ENCODE measurements at regions not wholly inside any gene's neighbourhood (a gene's known extent, or its start where the extent isn't known, plus 50 kb on each side); places are given as distances from the start of the nearest gene placed in this dataset.

DNA sequence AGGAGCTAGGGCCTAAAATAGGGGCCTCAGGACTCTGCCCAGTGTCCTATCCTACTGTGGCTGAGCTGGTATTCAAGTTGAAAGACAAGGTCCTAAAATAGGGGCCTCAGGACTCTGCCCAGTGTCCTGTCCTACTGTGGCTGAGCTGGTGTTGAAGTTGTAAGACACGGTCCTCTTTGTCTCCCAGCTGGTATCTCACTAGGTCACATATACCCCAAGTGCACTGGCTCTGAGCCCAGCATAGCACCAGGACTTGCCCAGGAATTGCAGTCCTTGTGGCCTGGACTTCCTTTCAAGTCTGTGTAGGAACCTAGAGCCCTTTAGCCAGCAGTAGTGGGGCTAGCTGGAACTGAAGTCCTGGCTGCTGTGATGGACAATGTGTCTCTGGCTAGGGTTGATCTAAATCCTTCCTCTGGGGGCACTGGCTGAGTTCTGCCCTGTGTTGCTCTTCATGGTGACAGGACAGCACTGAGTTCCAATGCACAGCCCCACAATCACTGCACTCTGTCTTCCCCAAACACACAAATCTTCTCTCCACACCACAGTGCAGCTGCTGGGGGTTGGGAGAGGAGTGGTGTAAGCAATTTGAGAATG lies 260.5 kb downstream of the HAPSTR1 start:
- Mint-ChIP-seq H3K27me3 (no peaks in the 10 kb centered on the region), H3K9me3 (ENCODE audit: low read depth) (peaks cover 16% of the 10 kb centered on the region), H3K4me1 (no peaks in the 10 kb centered on the region), H3K4me3 (no peak overlapping the region), H3K36me3 (no peaks in the 10 kb centered on the region), H3K27ac (no peak overlapping the region)
- DNase-seq = no peak
- CTCF ChIA-PET = no interaction called here
- no peak for ATAC-seq

DNA sequence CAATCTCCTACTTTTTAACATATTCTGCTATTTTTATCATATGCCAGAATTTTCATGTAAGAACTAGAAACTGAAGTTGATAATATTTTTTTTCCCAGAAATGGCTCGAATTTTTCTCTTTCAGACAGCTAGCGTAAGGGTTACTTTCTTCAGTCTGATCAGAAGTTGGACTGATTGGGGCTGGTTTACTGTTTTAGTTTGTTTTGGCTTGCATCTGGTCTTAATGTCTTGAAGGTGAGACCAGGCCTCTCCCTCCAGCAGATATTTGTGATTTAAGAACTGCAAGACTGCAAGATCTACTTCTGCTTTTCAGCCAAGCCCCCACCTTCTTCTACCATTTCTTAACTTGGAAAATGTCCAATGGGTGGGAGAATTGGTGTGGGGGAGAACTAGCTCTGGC lies 266.4 kb downstream of the HAPSTR1 start:
- DNase-seq (no peak), ATAC-seq (no peak)
- Mint-ChIP-seq H3K27me3 (no peaks in the 10 kb centered on the region), H3K36me3 (no peaks in the 10 kb centered on the region), H3K4me3 (no peak overlapping the region), H3K4me1 (no peaks in the 10 kb centered on the region), H3K9me3 (ENCODE audit: low read depth) (peaks cover 10% of the 10 kb centered on the region), H3K27ac (no peak overlapping the region)
- CTCF ChIA-PET = no interaction called here

DNA sequence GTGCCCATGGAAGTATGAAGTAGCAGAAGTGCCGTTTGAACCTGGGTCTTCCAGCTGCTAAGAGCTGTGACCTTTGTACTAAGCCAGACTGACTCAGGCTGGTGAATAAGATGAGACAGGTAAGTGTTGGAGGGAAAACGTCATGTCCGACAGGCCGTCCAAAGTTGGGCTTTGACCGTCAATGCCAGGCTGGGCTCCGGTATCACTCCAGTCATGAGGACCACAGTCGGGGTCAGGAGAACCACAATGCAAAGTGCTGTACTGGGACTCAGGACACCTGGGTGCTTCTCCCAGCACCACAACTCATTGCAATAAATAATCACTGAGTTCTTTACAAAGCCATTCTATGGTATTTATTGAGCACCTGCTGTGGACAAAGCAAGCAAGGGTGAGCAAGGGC lies 268.6 kb downstream of the HAPSTR1 start:
- CTCF ChIA-PET = no interaction called here
- Mint-ChIP-seq H3K27me3 (no peaks in the 10 kb centered on the region), H3K36me3 (no peaks in the 10 kb centered on the region), H3K27ac (no peak overlapping the region), H3K9me3 (ENCODE audit: low read depth) (peaks cover 10% of the 10 kb centered on the region), H3K4me1 (no peaks in the 10 kb centered on the region), H3K4me3 (no peak overlapping the region)
- ATAC-seq (no peak), DNase-seq (no peak)

DNA sequence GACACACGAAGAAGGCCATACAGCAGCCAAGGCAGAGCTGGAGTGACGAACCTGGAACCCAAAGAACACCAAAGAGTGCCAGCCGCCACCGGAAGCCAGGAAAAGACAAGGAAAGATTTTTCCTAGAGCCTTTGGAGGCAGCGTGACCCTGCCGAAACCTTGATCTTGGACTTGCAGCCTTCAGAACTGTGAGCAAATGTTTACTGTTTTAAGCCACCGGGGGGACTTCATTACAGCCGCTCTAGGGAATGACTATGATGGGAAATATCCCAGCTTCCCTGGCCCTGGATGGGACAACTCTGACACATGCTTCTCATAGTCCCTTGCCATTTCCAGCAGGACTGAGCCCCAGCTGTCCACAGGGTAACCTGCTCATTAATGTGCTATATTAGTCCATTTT lies 270.6 kb downstream of the HAPSTR1 start:
- ATAC-seq (no peak), DNase-seq (no peak)
- Mint-ChIP-seq H3K27ac (no peak overlapping the region), H3K27me3 (no peaks in the 10 kb centered on the region), H3K4me1 (no peaks in the 10 kb centered on the region), H3K4me3 (no peak overlapping the region), H3K36me3 (no peaks in the 10 kb centered on the region), H3K9me3 (ENCODE audit: low read depth) (peaks cover 3% of the 10 kb centered on the region)
- CTCF ChIA-PET = no interaction called here

DNA sequence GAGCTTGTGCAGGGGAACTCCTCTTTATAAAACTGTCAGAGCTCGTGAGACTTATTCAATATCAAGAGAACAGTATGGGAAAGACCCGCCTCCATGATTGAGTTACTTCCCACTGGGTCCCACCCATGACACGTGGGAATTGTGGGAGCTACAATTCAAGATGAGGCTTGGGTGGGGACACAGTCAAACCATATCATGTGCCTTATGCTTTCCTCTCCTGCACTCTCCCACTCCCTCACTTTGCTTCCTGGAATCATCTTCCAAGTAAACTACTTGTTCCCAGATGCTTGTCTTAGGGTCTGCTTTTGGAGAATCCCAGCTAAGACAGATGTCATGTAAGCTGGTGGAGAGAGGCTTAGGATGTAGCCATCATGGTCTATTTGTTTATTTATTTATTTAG lies 271.2 kb downstream of the HAPSTR1 start:
- H3K36me3 Mint-ChIP-seq = no peaks in the 10 kb centered on the region
- no peaks in the 10 kb centered on the region for H3K27me3 Mint-ChIP-seq
- no peak for DNase-seq
- ATAC-seq = no peak
- CTCF ChIA-PET = no interaction called here
- H3K9me3 Mint-ChIP-seq (ENCODE audit: low read depth) = no peaks in the 10 kb centered on the region
- no peak overlapping the region for H3K4me3 Mint-ChIP-seq
- H3K27ac Mint-ChIP-seq = no peak overlapping the region
- no peaks in the 10 kb centered on the region for H3K4me1 Mint-ChIP-seq

DNA sequence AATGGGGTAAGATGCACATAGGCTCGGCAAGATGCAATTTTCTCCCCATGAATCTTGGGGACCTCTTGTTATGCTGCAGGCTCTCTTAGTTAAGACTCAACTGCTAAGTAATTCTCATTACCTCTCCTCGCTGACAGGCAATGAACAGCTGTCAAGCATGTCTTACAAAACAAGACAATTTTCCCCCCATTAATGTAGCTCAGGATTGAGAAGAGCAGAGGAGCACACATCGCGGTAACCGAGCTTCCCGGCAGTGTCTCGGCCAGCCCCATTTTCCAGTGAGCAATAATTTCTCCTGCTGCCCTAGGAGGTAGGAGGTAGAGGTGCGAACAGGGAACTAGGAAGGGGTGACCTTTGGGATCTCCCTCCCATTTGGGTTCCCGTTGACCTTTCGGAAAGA lies 272.1 kb downstream of the HAPSTR1 start:
- Mint-ChIP-seq H3K4me1 (no peaks in the 10 kb centered on the region), H3K9me3 (ENCODE audit: low read depth) (no peaks in the 10 kb centered on the region), H3K27me3 (no peaks in the 10 kb centered on the region), H3K27ac (no peak overlapping the region), H3K36me3 (no peaks in the 10 kb centered on the region), H3K4me3 (no peak overlapping the region)
- ATAC-seq (no peak), DNase-seq (no peak)
- CTCF ChIA-PET = no interaction called here

DNA sequence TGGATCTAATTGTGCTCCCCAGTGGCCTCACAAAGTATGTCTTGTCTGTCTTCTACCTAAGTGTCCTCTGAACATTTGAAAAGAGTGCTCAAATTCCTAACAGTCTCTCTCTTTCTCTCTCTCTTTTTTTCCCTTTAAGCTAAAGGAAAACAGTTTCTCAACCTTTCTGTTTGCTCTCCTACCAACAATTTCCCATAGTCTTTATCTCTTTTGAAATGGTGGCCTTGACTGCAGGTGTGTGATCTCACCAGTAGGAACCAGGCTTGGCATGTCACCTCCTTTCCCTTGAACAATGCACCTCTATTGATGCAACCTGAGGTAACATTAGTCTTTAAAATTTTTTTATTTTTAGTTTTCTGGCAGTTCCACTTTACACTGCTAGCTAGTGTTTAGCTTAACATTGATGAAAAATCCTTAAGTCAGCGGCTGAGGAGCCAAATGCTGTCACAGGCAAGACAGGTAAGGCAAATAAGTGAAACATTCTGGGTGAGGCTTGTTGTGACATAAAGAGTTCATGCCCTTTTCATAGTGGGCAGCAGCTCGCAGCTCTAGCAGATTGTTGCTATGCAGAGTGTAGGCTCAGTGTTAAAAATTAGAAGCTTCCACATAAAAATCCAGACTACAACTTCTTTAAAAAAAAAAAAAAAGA lies 273.4 kb downstream of the HAPSTR1 start:
- Mint-ChIP-seq H3K9me3 (ENCODE audit: low read depth) (no peaks in the 10 kb centered on the region), H3K27ac (no peak overlapping the region), H3K36me3 (no peaks in the 10 kb centered on the region), H3K27me3 (no peaks in the 10 kb centered on the region), H3K4me3 (no peak overlapping the region), H3K4me1 (no peaks in the 10 kb centered on the region)
- CTCF ChIA-PET = no interaction called here
- DNase-seq = no peak
- no peak for ATAC-seq

DNA sequence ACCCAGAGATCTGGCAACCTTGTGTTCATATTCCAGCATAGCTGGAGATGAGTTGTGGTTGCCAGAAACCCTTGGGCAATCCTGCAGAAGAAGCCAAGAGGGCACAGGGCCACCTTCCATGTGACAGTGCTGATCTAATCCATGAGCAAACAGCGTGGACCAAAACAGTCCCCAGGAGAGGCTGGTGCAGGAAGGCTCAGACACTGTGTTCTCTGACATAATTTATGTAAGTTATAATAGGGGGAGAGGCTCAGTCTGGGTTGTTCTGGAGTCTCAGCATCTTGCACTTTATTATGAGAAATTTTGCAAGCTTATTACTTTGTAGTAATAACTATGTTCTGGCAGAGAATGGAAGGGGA lies 273.9 kb downstream of the HAPSTR1 start:
- H3K9me3 Mint-ChIP-seq (ENCODE audit: low read depth) = no peaks in the 10 kb centered on the region
- CTCF ChIA-PET = interaction anchor here (0.7 kb wide), 1 partner anchor 107 kb away, joined by 3 read pairs; no protein-coding TSS in a partner anchor
- no peaks in the 10 kb centered on the region for H3K4me1 Mint-ChIP-seq
- no peak for ATAC-seq
- no peaks in the 10 kb centered on the region for H3K36me3 Mint-ChIP-seq
- H3K27me3 Mint-ChIP-seq = no peaks in the 10 kb centered on the region
- H3K27ac Mint-ChIP-seq = no peak overlapping the region
- no peak for DNase-seq
- no peak overlapping the region for H3K4me3 Mint-ChIP-seq

DNA sequence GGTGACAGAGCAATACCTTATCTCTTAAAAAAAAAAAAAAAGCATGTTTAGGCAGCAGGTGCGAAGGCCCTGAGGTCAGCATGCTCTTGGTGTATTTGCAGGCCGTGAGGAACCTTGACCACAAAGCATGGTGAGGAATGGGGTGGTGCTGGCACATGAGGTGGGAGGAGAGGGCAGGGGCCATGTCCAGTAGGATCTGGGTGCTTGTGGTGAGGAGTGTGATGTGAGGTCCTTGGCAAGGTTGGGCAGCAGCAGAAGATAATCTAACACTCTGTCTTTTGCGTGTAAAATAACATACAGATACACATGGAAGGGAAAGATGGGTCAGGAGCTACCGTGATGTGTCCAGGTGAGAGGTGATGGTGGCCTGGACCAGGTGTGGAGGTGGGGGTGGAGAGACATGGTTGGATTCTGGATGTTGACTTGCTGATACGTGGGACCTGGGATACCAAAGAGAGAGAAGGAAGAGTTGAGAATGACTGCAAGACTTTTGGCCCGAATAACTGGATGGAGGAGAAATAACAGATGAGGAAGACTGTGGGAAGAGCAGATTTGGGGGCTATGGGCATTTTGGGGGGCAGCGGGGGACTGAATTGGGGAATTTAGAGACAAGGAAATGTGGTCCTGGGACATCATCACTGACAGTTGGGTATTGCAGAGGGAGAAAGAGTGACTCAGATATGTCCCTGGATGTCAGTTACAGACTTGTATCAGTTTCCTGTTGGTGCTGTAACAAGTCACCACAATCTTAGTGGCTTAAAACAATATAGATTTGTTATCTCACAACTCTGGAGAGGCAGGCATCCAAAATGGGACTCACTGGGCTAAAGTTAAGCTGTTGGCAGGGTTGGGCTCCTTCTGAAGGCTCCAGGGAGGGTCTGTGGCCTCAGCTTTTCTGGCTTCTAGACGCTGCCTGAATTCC lies 274.9 kb downstream of the HAPSTR1 start:
- no peak overlapping the region for H3K4me3 Mint-ChIP-seq
- DNase-seq (no peak), ATAC-seq (no peak)
- no peaks in the 10 kb centered on the region for H3K9me3 Mint-ChIP-seq (ENCODE audit: low read depth)
- H3K4me1 Mint-ChIP-seq = no peaks in the 10 kb centered on the region
- H3K27me3 Mint-ChIP-seq = no peaks in the 10 kb centered on the region
- CTCF ChIA-PET = interaction anchor here (0.7 kb wide), 1 partner anchor 108 kb away, joined by 3 read pairs; no protein-coding TSS in a partner anchor
- H3K36me3 Mint-ChIP-seq = no peaks in the 10 kb centered on the region
- H3K27ac Mint-ChIP-seq = no peak overlapping the region

DNA sequence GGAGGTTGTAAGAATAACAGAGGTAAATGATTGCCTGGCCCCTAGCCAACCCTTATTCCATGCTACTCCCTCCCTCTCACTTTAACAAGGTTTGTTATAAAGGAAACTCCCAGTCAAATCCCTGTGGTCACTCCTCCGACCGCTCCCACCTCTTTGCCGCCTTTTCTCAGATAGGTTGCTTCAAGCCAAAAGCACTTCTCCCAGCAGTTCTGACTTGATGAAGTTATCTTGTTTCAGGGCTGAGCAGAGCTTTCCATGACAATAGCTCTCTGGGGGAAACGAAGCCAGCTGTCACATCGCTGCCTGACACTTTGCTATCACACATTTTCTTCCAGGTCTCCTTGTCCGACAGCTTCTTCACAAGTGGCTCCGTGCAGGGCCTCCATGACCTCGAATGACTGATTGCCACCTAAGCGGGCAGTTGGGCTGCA lies 278.6 kb downstream of the HAPSTR1 start:
- no peak for DNase-seq
- CTCF ChIA-PET = no interaction called here
- H3K27me3 Mint-ChIP-seq = no peaks in the 10 kb centered on the region
- H3K36me3 Mint-ChIP-seq = no peaks in the 10 kb centered on the region
- no peak overlapping the region for H3K4me3 Mint-ChIP-seq
- no peaks in the 10 kb centered on the region for H3K9me3 Mint-ChIP-seq (ENCODE audit: low read depth)
- no peaks in the 10 kb centered on the region for H3K4me1 Mint-ChIP-seq
- no peak overlapping the region for H3K27ac Mint-ChIP-seq
- ATAC-seq = no peak

DNA sequence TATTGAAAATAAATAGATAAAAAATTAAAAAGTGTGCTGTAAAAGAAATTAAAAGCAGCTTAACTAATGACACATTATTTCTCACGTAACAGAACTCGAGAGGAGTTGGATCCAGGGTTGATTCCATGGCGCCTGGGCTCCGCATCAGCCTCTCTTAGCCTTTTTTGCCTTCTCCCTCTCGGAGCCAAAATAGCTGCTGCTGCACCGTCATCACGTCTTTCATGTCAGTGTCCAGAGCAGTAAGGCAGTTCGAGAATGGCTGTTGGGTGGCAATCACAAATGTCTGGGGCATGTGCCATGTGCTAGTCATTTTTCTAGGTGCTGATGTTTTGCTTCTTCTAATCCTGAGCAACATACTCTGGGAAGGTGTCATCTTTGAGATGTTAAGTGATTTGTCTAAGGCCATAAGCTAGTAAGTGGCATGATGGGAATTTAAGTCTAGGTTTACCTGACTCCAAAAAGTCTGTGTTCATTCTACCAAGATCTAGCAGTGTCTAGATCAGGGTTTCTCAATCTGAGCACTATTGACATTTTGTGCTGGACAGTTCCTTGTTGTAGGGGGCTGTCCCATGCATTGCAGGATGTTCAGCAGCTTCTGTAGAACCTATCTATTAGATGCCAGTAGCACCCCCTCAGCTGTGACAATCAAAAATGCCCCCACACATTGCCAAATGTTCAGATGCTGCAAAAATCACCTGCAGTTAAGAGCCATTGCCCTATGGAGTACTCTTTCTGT lies 280.4 kb downstream of the HAPSTR1 start:
- DNase-seq = no peak
- Mint-ChIP-seq H3K27ac (no peak overlapping the region), H3K9me3 (ENCODE audit: low read depth) (no peaks in the 10 kb centered on the region), H3K4me3 (no peak overlapping the region), H3K27me3 (no peaks in the 10 kb centered on the region), H3K36me3 (no peaks in the 10 kb centered on the region), H3K4me1 (no peaks in the 10 kb centered on the region)
- CTCF ChIA-PET = no interaction called here
- no peak for ATAC-seq

DNA sequence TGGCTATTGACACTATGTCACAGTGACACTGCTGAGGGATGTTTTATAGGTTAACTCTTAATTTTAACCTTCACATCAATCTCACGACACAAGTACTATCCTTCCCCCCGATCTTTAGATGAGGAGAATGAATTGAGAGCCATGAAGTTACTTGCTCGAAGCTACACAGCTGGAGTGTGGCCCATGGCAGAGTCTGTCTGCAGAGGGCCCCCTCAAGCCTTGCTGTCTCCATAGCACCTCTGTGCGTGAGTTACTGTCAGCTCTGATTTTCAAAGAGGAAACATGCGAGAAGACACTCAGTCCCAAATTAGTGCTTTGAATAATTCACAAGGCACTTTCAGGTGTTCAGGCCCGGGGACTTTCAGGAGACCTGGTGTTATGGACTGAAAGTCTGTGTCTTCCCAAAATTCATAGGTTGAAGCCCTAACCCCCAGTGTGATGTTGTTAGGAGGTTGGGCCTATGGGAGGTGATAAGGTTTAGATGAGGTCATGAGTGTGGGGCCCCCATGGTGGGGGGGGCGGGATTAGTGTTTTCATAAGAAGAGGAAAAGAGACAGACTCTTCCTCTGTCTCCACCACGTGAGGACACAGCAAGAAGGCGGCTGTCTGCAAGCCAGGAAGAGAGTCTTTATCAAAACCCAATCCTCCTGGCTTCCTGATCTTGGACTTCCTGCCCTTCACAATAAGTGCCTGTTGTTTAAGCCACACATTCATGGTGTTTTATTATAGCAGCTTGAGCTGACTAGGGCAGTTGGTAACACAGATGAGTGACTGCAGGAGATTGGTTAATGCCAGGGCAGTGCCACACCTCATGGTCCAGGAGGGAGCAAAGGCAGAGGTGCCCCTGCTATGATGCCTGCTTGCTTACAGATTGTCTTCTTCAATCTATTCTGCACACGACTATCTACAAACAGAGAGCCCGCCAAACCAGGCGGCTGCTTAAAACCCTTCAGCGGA lies 281.8 kb downstream of the HAPSTR1 start:
- DNase-seq (no peak), ATAC-seq (no peak)
- no peak overlapping the region for H3K4me3 Mint-ChIP-seq
- H3K27ac Mint-ChIP-seq = no peak overlapping the region
- H3K36me3 Mint-ChIP-seq = no peaks in the 10 kb centered on the region
- no peaks in the 10 kb centered on the region for H3K4me1 Mint-ChIP-seq
- H3K9me3 Mint-ChIP-seq (ENCODE audit: low read depth) = no peaks in the 10 kb centered on the region
- CTCF ChIA-PET = no interaction called here
- H3K27me3 Mint-ChIP-seq = no peaks in the 10 kb centered on the region

DNA sequence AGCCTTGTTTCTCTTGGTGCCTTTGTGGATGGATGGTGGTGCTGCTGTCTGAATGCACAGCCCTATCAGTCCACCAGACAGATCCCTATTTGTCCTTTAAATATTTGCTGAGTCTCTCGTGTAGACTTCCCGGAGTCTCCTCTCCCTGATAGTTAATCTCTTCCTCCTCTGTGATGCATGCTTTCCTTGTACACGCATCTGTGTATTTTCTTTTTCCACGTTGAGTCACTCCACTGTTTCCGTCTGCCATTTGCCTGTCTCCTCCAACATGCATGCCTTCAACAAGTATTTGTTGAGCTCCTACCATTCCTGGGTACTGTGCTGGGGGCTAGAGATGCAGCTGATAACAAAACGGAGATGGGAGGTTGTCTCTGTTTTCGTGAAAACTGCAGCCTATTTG lies 282.6 kb downstream of the HAPSTR1 start:
- ATAC-seq (no peak), DNase-seq (no peak)
- H3K27ac Mint-ChIP-seq = no peak overlapping the region
- no peak overlapping the region for H3K4me3 Mint-ChIP-seq
- no peaks in the 10 kb centered on the region for H3K27me3 Mint-ChIP-seq
- H3K4me1 Mint-ChIP-seq = no peaks in the 10 kb centered on the region
- H3K36me3 Mint-ChIP-seq = no peaks in the 10 kb centered on the region
- CTCF ChIA-PET = no interaction called here
- H3K9me3 Mint-ChIP-seq (ENCODE audit: low read depth) = no peaks in the 10 kb centered on the region

Measured in activated CD8-positive, alpha-beta memory T cell treated with anti-CD3 and anti-CD28 coated beads, Interleukin-2, amount 10 ng/mL, durations not matched to agents 7 days and 5 days (primary cell).